SKM-1 treated with dmso at 0.1 percent for 144 hours (cell line): ENCODE measurements at regions not wholly inside any gene's neighbourhood (a gene's known extent, or its start where the extent isn't known, plus 50 kb on each side); places are given as distances from the start of the nearest gene placed in this dataset.

Experiments
- DNase-seq: peaks from one replicate; lab custom pipeline; 2025; ENCODE audit not compliant: unreplicated experiment; lab: John Stamatoyannopoulos, UW

- no peak for DNase-seq
Observed at GRCh38 chr18:61679836-61680235, 213.0 kb downstream of the RNF152 start.

GRCh38 chr18:61677435-61677970 is 215.3 kb downstream of the RNF152 start:
- DNase-seq = no peak

- no peak for DNase-seq
Observed at GRCh38 chr18:61676773-61677434, 215.9 kb downstream of the RNF152 start.

- DNase-seq = no peak
Observed at GRCh38 chr18:61669320-61669719, 223.5 kb downstream of the RNF152 start.

GRCh38 chr18:61666876-61667590 is 225.8 kb downstream of the RNF152 start:
- no peak for DNase-seq

GRCh38 chr18:61664419-61665084 is 228.3 kb downstream of the RNF152 start:
- no peak for DNase-seq

GRCh38 chr18:61662726-61663125 is 230.1 kb downstream of the RNF152 start:
- no peak for DNase-seq

GRCh38 chr18:61658431-61658830 is 234.4 kb downstream of the RNF152 start:
- DNase-seq = no peak

GRCh38 chr18:61657066-61657732 is 235.6 kb downstream of the RNF152 start:
- DNase-seq = no peak

- DNase-seq = no peak
Observed at GRCh38 chr18:61655630-61656029, 237.2 kb downstream of the RNF152 start.

- DNase-seq = no peak
Observed at GRCh38 chr18:61653823-61654551, 238.8 kb downstream of the RNF152 start.

- no peak for DNase-seq
Observed at GRCh38 chr18:61651880-61652268, 240.9 kb downstream of the RNF152 start.

- no peak for DNase-seq
Observed at GRCh38 chr18:61651145-61651879, 241.5 kb downstream of the RNF152 start.

- peak; percentile 2 for DNase-seq
Observed at GRCh38 chr18:61643884-61644647, 248.7 kb downstream of the RNF152 start.

- DNase-seq = no peak
Observed at GRCh38 chr18:61639886-61640285, 252.9 kb downstream of the RNF152 start.

GRCh38 chr18:61637905-61638595 is 254.8 kb downstream of the RNF152 start:
- DNase-seq = no peak

- no peak for DNase-seq
Observed at GRCh38 chr18:61637319-61637718, 255.5 kb downstream of the RNF152 start.

GRCh38 chr18:61635901-61636528 is 256.8 kb downstream of the RNF152 start:
- peak; percentile 6 for DNase-seq
